ENCODE measurements at regions not wholly inside any gene's neighbourhood (a gene's known extent, or its start where the extent isn't known, plus 50 kb on each side); places are given as distances from the start of the nearest gene placed in this dataset.

DNA sequence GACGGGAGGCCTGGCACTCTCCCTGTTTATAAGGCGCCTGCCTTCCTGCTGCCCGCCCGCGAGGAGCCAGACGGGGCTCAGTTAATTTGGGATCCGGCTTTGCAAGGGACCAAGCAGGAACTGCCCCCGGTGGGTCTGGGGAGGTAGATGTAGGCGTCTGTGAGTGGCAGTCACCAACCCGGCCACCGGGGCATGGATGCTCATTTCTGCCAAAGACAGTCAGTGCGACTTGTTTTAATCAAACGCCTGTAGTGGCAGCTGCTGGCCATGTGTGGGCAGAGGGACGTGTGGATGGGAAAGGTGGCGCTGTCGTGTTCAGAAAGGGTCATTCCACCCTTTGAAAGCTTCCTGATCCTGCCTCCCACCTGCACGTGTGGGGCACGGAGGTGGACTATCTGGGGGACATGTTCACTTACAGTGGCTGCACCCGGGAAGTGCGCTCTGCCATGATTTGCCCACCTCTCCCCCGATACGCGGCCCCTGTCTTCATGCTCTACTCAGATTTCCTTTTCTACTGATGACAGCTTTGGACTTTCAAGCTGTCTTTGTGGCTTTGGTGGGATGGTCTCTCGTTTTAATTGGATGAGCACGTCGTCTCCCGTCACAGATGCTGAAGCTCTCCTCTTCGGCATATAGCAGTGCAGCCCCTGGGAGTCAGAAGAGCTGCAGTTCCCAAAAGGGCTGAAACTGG is 60.3 kb upstream of the CIBAR2 start:
- peak overlapping the region; percentile 43; the same call in 1 of the 2 replicates for H3K9ac ChIP-seq
- H3K27me3 ChIP-seq (ENCODE audit: insufficient read depth) = no peaks in the 10 kb centered on the region
- H3K79me2 ChIP-seq (ENCODE audit: insufficient read depth) = peaks cover 69% of the 10 kb centered on the region; the same call in 1 of the 2 replicates
- H3K9me3 ChIP-seq = no peaks in the 10 kb centered on the region
- H3K27ac ChIP-seq (ENCODE audit: low read depth in 2 of 2, low read length in 1 of 2) = peak overlapping the region; percentile 88 to 97
- peak overlapping the region; percentile 52 to 65 for H3K4me3 ChIP-seq (ENCODE audit: low read depth in 2 of 2, low read length in 1 of 2)
- peak overlapping the region; percentile 93 for H3K4me2 ChIP-seq
- no peaks in the 10 kb centered on the region for H4K20me1 ChIP-seq (ENCODE audit: insufficient read depth)
- ChIA-PET POLR2A (interaction anchor here (0.8 to 1.5 kb wide), 5 partner anchors 10 to 63 kb away, joined by 3 to 5 read pairs (median 4); no protein-coding TSS in a partner anchor), CTCF (interaction anchor here (0.6 to 7.7 kb wide), 47 partner anchors 8 to 437 kb away, joined by 3 to 122 read pairs (median 7); partner anchors contain the start of gene CIBAR2)
- peaks cover 26 to 73% of the 10 kb centered on the region in 2 experiments for H3K4me1 ChIP-seq (ENCODE audit: control insufficient read depth in 1 of 2, insufficient read depth in 2 of 2, low read depth in 1 of 2, low read length in 1 of 2)
- 22% methylated on average over 22 of the region's 28 CpGs for WGBS (ENCODE audit: low lambda C conversion rate)
- peak; percentile 83 for DNase-seq
- H3K9me2 ChIP-seq = no peaks in the 10 kb centered on the region
- TF ChIP-seq, protein P1, sequence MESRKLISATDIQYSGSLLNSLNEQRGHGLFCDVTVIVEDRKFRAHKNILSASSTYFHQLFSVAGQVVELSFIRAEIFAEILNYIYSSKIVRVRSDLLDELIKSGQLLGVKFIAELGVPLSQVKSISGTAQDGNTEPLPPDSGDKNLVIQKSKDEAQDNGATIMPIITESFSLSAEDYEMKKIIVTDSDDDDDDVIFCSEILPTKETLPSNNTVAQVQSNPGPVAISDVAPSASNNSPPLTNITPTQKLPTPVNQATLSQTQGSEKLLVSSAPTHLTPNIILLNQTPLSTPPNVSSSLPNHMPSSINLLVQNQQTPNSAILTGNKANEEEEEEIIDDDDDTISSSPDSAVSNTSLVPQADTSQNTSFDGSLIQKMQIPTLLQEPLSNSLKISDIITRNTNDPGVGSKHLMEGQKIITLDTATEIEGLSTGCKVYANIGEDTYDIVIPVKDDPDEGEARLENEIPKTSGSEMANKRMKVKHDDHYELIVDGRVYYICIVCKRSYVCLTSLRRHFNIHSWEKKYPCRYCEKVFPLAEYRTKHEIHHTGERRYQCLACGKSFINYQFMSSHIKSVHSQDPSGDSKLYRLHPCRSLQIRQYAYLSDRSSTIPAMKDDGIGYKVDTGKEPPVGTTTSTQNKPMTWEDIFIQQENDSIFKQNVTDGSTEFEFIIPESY (IDR thresholded peaks at IDR 0.05; ENCODE audit: borderline replicate concordance, low read depth) = no peak
- peak; percentile 77 for TF ChIP-seq TCF12 (IDR thresholded peaks at IDR 0.05)
- TF ChIP-seq, protein P2, sequence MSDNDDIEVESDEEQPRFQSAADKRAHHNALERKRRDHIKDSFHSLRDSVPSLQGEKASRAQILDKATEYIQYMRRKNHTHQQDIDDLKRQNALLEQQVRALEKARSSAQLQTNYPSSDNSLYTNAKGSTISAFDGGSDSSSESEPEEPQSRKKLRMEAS (IDR thresholded peaks at IDR 0.05; ENCODE audit: low read depth) = peak; percentile 82
- TF ChIP-seq MXI1 (IDR thresholded peaks at IDR 0.05; ENCODE audit: low read depth, low read length) = peak; percentile 92
- TF ChIP-seq SIN3A (IDR thresholded peaks at IDR 0.05; ENCODE audit: borderline replicate concordance, low read depth, low read length) = 0 out of 2 replicates have a peak, but pooled peaks have one; percentile 34
- TF ChIP-seq RCOR1 (IDR thresholded peaks at IDR 0.05; ENCODE audit: low read length) = 0 out of 2 replicates have a peak, but pooled peaks have one; percentile 47
- peak; percentile 44 for TF ChIP-seq RAD21 (IDR thresholded peaks at IDR 0.05; ENCODE audit: low read length)
- no peak for TF ChIP-seq CHD2 (IDR thresholded peaks at IDR 0.05; ENCODE audit: low read length, partially characterized antibody)
- TF ChIP-seq YY1 (IDR thresholded peaks at IDR 0.05; ENCODE audit: low read depth) = peak; percentile 50; the same call in 1 of the 2 replicates
- TF ChIP-seq CTCF (IDR thresholded peaks at IDR 0.05) = peak; percentile 53
- H2AFZ ChIP-seq (ENCODE audit: low read depth) = peak overlapping the region; percentile 64
- H3K36me3 ChIP-seq (replicated peaks in 1 of 2; ENCODE audit: control insufficient read depth in 1 of 2, insufficient read depth in 2 of 2, low read length in 1 of 2) = no peaks in the 10 kb centered on the region
- H3F3A ChIP-seq (replicated peaks; ENCODE audit: insufficient read depth) = peaks cover 25% of the 10 kb centered on the region
